ENCODE measurements at regions not wholly inside any gene's neighbourhood (a gene's known extent, or its start where the extent isn't known, plus 50 kb on each side); places are given as distances from the start of the nearest gene placed in this dataset.

DNA sequence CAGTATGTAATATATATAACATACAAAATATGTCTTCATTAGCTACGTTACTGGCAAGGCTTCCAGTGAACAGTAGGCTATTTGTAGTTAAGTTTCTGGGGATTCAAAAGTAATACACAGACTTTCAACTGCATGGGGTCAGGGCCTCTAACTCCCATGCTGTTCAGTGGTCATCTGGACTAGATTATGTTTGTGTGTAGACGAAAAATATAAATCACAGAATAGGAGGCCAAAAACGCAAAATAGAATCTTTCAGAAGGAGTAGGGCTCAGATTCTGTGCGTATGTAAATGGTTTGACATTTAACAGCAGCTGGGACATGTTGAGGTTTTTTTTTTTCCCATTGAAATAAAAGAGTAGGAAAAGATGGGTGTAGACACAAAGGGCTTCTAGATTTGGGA lies 1048.7 kb upstream of the WWC1 start:
- no peak for ATAC-seq

DNA sequence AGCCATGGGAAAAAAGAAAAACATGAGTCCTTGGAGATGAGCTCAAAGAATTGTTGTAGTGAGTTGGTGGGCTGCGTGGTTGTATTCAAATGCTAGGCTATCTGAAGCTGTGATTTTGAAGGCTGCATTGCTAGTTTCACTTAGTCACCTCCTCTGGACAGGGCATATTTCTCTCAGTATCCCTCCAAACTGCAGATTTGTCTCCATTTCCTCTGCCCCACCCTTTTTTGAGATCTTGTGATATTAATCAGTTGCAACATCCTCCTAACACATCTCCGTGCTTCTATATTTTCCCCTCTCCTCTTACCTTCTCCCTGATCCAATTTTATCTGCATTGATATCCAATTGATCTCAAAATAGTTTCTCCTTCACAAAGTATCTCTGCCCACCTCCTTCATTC lies 1048.0 kb upstream of the WWC1 start:
- no peak for ATAC-seq
- DNase-seq: no peak

More for the DNA sequence above, 1048.7 kb upstream of the WWC1 start:
- no peak for DNase-seq

DNA sequence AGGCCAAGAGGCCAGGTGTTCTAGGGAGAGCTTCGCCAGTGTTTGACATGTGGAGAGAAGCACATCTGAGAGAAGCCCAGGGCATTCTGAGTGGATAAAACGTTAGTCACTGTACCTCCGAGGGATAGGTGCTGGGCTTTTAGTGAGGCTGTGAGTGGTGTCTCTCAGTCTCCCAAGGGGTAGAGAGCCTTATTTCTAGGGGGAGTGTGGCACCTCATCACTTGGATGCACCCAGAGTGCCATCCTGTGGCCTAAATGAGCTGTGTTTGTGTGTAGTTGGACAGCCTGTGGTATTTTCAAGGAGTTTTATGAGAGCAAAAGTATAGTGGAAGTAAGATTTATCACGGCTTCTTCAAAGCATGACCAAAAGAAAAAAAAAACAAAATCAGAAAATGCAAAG lies 1046.9 kb upstream of the WWC1 start:
- DNase-seq (no peak), ATAC-seq (no peak)

DNA sequence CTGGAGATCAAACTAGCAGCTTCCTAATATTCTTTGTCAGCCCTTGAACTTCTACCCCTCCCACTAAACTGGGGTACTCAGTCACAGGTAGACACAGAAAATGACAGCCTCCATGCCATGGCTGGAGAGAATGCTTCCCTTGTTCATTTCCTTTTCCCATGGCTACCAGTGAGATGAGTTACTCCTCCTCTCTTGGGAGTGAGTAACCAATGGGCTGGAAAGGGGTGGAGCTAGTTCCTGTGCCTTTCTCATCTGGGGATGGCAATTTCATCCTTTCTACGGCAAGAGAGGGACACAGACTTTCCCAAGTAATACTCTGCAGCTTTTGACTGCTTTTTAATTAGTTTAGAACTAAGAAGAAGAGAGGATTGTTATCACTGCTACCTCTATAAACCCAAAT lies 1045.6 kb upstream of the WWC1 start:
- DNase-seq: no peak

DNA sequence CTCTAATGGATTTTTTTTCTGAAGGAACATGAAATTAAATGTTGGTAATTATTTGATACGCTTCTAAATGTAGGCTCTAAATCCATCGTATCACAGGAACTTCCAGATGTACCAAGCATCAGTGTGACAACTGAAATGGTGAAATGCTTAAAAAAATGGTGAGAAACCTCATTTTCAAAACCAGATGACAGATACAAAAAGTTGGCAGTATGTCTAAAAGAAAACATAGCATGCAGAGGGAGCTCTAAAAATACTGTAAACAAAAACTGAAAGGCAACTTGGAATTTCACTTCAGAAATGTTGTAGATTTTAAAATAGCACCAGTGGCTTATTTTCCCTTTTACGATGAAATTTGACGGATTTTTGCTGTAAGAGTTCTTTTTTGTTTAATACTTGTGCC lies 1043.6 kb upstream of the WWC1 start:
- DNase-seq: no peak
- no peak for ATAC-seq

More for the DNA sequence above, 1045.6 kb upstream of the WWC1 start:
- ATAC-seq: no peak

DNA sequence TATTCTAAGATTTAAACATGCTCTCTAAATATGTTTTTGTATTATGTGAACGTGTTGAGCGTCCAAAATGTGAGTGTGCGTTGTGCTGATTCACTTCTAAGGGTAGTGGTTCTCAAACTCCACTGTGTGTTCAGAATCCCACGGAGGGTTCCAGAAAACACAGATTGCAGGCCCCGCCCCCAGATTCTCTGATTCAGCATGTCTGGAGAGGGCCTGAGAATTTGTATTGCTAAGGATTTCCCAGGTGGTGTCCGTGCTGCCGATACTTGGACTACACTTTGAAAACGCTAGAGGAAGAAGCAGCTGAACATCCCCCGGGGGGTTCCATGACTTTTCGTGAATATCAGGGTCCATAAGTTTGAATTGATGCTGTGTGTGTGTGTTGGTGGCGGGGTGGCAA lies 1043.2 kb upstream of the WWC1 start:
- no peak for ATAC-seq
- DNase-seq: no peak

DNA sequence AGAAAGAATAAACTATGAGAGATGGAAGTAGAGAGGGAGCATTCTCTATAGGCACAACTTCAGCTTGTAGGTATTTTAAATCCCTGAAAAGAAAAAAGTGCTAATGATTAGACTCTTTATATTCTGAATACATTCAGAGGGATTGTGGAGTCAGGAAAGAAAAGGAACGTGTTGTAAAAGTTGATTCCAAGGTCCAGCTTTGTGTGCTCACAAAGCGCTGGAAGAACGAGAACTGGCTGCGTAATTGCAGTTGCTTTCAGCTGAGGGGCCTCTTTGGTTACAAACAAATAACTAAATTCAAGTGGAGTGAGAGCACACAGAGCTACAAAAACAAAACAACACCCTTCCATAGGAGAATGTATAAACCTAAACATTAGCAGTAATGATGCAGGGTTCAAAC lies 1040.4 kb upstream of the WWC1 start:
- no peak for DNase-seq
- no peak for ATAC-seq

DNA sequence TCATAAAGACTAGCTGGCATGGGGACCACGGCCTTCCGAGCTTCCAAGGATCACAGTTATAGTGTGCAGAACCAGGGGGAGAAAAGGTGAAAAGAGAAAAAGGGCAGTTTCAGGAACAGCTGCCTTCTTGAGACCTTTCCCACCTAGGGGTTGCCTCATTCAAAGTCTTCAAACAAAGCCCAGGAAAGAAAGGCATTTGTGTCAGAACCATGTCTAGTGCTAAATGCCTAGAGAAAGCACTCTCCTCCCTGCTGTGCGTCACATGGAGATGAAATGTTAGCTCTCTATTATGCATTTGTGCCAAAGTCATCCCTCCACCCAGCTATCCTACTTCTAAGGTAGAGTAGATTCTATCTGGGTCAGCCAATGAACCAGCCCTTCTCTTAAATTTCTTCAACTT lies 1037.3 kb upstream of the WWC1 start:
- DNase-seq (no peak), ATAC-seq (no peak)

DNA sequence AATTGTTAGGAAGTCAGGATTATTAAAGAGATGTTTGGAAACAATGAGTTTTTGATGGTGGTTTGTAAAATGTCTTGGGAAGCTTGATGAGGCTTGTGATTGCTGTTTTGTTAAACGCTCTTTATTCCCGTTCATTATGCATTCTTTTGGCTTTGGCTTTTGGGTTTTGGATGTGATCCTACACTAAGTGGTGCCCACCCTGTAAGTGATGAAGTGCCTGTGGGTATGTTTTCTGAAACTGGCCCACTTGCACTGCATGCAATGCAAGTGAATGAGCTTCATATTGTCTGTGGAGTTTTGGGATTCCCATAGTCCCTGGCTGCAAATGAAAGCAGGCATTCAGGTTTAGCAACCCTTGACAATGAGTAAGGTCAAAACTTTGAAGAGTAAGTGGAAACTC lies 1035.5 kb upstream of the WWC1 start:
- DNase-seq: no peak
- ATAC-seq: no peak

DNA sequence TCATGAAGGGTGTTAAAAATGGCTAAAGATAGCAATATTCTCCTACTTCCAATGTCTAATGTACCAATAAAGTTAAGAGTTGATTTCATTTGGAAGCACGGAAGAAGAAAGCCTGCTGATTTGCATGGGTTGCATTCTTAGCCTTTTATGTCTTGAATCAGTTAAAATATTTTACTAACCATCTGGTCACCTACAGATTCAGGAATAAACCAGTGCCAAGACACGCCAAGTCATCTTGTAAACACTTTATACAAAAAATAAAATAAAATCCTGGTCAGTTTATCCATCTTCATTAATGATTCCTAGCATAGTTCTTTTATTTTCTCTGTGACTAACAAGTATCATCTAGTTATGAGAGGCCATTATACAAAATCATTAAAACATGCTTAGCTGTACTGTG lies 1031.6 kb upstream of the WWC1 start:
- ATAC-seq: no peak

DNA sequence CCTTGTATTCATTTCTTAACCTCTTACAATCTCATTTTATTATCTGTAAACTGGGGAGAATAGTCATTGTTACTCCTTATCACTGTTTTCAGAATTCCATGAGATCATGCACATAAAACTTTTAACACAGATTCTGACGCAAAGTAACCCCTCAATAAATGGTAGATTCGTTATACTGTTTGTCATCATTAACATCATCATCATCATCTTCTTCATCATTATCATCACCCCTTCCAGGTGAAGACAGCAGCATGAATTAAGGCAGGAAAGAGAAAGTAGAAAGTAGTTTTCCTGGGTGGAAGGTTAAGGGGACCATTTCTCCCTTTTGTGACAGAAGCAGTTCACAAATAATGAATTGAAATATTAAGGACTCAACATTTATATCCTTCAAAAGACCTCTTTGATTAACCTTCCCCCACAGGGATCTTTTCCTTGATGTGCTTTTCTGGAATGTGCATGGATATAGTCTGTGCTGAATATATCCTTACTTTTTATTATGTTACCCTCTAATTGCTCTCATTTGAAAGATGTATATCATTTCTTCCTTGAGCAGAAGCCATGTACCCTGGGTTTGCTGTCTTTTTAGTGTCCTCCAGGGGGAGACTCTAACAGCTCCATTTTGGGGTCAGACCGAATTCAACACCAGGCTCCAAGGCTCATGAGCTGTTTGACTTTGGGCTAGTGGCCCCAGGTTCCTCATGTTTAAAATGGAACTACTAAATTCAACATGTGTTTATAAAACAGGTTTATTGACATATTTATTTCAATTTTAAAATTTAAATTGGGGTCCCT lies 1029.9 kb upstream of the WWC1 start:
- ATAC-seq: no peak
- DNase-seq: no peak

More for the DNA sequence above, 1031.6 kb upstream of the WWC1 start:
- DNase-seq: no peak

DNA sequence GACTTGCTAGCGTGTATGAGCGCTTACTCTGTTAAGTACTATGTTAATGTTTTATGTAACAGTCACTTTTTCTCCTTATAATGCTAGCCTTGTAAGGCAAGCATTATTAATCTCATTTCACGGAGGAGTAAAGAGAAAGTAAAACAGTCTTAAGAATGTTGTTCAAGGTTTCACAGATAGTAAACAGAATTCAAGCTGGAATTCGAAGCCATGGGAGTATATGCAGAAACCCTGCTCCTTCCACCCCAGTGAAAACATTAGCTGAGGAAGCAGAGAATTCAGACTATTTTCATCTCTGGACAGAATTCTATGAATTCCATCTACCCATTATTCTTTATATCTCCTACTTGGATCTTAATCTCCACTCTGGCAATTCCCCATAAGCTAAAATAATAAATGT lies 1028.3 kb upstream of the WWC1 start:
- ATAC-seq (no peak), DNase-seq (no peak)

DNA sequence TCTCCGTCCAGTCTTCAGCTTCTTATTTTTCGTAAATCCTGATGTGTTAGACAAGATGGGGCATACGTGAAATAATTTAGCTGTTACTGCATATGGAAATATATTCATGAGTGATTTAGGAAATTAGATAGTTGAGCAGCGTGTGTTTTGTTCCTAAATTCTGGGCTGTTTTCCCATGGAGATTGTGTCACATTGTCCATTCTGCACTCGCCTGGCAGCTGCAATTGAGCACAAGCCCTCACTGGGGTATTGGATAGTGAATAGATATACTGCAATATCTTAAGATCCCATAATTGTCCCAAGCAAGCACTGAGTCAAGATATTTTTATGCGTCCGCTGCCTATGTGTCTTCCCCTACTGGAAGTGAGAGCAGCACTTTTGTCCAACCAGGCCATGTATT lies 1027.1 kb upstream of the WWC1 start:
- ATAC-seq: no peak
- DNase-seq: no peak

DNA sequence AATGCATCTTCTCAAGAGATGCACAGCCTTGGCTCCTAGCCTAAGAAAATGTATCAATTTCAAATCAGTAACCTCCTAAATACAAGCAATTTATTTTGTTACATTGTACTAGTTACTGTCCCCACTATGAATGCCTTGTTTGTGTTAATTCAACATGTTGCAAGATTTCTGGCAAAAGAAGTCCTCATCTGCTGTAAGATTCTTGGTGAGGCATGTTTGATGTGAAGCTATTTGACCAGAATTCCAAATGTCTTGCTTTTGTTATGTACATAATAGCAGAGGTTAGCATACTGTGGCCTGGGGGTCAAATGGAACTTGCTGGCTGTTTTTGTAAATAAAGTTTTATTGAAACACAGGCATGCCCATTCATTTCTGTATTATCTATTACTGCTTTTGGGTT lies 1023.1 kb upstream of the WWC1 start:
- no peak for DNase-seq
- ATAC-seq: no peak

DNA sequence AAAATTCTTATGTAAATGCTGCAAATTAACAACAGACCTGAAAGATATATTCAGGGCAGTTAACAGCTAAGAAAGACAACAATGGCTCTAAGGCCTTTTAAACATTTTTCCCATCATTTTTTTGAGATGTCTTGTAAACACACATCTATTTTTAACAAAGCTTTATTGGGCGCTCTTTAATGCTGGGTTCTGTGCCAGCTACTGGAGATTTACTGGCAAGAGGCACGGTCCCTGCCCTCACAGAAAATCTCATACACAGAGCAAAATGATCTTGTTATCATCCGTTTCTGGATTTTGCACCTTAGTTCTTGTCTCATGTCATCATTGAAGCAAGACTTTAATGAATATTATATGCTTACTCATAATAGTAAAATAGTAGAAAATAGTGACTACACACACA lies 1022.3 kb upstream of the WWC1 start:
- DNase-seq: no peak
- ATAC-seq: no peak

DNA sequence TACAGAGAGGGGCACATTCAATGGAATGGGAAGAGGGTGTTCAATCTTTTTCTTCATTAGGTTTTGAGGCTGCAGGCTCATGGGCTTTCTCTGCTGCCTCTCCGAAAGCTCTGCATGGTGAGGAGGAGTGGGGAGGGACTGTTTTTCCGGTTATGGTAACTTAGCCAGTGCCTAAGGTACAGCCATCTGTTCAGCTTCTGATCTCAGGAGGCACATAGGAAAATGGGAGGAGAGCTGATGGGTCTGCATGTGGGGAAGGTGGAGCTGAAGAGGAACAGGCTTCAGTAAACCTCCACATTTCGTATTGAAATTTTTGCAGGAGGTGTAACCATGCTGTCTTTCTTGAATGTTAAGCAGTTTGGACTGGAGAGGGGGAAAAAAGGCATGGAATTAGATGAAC lies 1020.4 kb upstream of the WWC1 start:
- no peak for ATAC-seq
- DNase-seq: no peak

DNA sequence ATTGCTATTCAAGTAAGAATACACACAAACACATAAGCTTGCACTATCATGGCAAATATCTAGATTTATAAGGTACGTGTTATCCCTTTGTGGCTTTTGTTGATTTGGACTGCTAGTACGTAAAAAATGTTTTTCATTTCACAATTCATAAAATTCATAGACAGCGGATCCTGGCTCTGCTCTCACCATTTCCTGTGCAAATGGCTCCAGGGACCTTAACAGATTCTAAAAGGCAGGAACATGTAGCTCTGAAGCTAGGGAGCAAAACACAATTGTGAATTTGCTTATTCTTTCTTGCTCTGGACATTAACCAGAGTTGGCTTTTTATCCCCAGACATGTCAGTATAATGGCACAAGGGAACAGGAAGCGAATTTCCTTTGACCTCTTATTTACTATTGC lies 1019.9 kb upstream of the WWC1 start:
- no peak for ATAC-seq
- no peak for DNase-seq

DNA sequence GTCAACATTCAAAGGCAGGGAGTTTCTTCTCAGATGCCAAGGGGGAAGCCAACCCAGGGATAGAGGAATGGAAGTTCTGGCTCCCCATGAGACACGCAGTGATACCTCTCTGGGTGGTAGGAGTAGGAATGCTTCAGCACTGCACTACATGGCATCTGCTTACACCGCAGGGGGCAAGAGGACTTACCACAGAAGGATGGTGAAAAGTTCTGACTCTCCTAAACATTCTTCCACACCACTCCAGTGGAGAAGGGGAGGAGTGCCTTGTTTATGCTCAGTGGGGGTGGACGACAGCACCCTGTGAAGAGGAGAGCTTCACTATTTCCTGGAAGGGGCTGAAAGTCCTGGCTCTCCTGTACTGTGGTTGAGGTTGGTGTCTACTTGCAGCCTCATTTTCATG lies 1011.3 kb upstream of the WWC1 start:
- DNase-seq (no peak), ATAC-seq (no peak)

DNA sequence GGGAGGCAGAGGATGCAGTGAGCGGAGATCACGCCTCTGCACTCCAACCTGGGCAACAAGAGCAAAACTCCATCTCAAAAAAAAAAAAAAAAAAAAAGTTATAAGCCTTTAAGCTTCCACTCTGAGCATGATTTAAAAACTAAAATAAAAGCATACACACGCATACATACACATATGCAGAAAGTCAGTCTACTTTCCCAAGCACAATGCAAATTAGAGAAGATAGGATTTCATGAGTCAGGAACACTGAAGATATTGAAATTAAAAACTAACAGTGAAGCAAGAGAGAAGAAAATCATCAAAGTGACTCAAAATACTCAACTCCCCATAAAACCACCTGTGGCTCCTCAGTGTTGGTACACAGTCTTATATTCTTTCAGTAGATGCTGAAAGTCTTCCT lies 1009.5 kb upstream of the WWC1 start:
- no peak for DNase-seq
- no peak for ATAC-seq

DNA sequence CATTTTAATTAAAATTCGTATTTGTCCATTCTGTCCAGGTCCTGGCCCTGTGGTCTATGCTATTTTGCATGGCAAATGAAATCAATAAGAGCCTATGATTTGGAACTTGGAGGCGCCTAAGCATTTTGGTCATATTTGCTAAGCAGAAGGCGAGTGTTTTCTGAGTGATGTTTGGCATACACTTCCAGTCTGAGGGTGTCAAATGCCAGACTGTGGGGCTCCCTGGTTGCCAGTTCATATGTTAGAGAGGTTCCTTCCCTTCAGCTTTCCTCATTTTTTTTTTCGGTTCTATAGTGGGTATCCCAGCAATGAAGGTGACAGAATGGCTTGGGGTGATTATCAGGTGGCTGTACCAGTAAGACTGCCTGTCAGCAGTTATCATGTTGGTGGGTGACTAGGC lies 1007.8 kb upstream of the WWC1 start:
- DNase-seq: no peak
- ATAC-seq: no peak

DNA sequence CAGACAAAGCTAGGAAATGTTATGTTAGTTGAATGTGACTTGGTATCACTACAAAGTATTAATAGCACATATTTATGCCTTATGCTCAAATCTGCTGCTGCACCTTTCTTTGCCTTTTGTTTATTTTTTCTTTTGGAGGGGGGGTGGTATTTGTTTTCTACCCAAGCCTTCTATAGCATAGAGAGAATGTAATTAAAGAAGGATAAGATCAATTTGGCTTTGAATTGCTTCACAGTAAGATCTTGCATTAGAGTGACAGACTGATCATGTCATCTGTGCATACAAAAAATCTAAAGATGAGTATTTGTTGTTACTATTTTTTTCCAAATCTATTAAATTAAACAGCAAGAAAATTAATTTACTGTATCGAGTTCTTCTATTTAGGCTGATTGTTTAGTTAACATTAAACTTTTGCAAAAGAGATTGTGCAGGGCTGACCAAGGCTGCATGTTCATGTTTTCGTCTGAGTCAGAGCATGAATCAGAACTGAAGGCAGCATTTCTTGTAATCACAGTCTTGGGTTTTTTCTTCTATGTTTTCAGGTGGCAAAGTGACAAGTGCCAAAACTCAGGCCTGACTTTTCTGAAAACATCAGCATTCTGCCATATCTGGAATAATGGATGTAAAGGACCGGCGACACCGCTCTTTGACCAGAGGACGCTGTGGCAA lies 1007.1 kb upstream of the WWC1 start:
- no peak for ATAC-seq
- no peak for DNase-seq

DNA sequence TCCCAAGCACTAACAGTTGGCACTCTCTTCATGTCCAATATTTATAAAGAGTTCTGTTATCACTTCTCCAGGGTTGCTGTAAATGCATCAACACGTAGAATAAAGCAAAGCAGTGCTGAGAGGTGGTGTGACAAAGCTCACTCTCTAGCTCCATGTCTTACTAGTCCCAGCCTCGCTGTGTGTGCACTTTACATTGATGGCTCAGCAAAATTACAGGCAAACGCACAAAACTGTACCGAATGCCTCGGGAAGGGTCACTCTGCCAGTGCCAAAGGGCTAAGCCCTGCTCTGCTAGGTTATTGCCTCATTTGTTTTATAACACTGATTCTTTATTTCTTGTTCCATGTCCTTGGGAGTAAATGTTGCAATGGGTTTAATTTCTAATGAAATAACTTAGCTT lies 1005.9 kb upstream of the WWC1 start:
- no peak for DNase-seq
- ATAC-seq: no peak

DNA sequence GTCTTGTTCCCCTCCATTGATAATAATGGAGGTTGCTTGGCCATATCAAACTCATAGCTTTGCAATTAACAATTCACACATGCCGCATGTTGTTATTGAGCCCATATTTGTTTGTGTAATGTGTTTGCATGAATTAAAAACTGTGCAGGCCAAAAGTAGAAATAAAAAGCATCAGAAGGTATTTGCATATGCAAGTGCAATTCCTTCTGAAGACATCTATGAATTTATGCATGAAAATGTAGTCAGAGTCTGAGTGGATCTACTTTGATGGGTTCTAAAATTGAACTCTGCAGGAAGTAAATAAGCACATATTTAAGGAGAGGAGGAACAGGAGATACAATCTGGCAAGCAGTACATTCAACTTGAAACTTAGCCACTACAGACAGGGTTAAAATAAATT lies 1004.6 kb upstream of the WWC1 start:
- ATAC-seq (no peak), DNase-seq (no peak)

DNA sequence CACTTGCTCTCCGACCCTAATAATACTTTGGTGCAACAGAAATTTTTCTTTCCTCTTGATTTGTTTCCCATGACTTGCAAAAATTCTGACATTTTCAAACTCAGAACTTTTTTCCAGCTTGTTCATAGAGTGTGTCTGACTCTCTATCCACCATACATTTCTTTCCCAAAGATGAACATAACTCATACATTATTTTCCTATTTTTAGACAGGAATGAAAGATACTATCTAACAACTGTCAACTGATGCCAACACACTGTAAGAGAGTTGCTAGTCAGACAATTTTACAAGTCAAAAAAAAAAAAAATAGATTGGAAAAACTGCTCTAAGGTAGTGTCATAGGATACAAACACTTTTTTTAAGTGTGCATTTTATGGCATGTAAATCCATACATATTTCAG lies 1001.0 kb upstream of the WWC1 start:
- ATAC-seq (no peak), DNase-seq (no peak)
